ENCODE measurements at regions not wholly inside any gene's neighbourhood (a gene's known extent, or its start where the extent isn't known, plus 50 kb on each side); places are given as distances from the start of the nearest gene placed in this dataset.

DNA sequence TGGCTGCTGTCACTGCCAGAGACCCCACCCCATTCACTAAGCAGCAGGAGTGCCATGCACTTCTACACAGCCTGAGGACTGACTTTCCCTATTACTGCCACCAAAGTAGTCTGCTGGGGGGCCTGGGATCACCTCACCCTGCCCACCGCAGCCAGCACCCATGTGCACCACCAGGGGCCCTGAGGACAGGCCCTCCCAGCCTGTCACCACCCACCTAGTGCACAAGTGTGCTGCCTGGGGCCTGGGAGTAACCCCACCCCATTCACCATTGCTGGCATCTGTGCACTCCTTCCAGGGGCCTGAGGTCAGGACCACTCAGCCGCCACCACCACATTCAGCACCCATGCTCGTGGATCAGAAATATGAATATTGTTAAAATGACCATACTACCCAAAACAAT, 247.8 kb upstream of the NCKAP5 start:
- no peak for DNase-seq

DNA sequence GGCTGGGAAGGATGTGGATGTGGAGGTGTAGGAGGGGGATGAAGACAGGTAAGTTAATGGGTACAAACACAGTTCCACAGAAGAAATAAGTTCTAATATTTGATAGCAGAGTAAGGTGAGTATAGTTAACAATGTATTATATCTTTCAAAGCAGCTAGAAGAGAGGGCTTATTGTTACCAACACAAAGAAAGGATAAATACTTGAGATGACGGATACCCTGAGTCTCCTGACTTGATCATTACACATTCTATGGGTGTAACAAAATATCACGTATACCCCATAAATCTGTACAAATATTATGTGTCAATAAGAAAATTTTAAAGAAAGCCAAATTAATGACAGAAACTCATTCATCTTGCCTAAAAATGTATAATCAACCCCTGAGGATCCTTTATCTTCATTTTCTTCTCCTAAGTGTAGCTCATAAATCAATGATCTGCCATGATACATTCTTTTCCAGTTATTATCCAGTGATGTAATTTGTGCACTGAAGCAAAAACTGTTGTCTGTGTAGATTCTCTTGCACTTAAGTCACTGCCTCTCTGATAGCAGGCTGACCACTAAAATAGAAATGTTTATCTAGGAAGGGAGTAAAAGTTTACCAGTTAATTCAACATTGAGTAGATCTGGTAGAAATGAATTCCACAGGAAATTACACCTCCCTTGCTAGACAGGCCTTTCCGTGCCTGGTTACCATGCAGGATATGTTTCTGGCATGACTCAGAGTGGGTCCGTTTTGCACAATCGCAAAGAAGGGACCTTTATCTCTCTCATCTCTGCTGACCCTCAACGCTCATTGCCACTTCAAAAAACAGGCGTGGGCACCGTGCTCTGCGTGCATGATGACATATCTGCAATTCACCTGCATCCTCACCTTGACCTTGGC, 249.7 kb upstream of the NCKAP5 start:
- no peak for DNase-seq

DNA sequence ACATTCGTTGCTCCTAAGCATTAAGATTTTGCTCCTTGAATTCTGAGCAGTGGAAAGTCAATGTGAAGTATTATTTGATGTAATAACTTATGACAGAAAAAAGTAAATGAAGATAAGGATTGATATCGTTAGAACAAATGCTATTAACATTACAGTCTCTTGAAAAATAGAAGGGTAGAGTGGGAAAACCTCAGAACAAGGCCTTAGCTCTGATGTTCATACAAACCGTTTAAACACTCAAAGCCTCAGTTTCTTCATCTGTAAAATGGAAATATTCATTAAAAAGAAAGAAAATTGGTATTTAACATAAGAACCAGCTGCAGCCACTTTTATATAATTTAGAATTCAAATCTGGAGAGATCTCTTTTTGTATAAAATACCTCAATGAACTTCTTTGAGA, 250.4 kb upstream of the NCKAP5 start:
- no peak for DNase-seq

DNA sequence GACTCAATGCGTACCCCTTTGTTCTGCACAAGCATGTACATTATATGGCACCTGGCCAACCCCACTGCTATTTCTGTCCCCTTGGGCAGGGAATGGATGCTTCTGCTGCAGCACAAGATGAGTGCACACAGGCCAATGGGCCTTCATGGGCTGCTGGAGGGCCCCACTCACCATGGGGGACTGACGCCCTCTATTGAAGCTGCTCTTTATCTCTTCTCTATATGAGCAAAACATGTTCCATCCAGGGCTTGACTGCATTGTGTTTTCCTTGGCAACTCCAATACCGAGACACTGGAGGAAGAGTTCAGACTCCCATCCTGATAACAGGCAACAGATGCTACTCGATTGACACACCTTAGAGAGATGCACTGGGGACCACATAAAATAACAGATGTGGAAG, 251.6 kb upstream of the NCKAP5 start:
- no peak for DNase-seq

DNA sequence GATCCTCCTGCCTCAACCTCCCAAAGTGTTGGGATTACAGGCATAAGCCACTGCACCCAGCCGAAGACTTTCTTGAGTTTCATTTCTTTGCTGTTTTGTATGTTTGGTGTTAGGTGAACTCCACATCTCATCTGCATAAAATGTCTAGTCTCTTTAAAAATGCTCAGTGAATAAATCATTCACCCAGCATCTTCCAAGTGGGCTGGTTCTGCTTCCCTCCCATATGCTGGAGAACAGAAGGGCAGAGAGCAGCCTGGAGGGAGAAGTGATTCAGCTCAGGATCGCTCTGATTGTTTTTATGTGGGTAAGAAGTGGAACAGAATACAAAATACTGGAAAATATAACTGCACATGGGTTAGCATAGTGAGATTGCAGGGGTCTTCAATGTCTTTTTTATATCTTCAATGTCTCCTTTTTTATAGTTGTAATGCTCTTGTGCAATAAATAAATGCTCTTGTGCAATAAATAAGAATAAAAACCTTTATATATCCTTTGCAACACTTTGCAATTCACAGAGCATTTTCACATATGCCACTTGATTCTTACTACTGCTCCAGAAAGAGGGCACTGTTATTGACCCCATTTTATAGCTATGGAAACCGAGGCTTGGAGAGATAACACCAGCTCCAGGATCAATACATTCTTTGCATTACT, 253.0 kb upstream of the NCKAP5 start:
- DNase-seq: no peak

DNA sequence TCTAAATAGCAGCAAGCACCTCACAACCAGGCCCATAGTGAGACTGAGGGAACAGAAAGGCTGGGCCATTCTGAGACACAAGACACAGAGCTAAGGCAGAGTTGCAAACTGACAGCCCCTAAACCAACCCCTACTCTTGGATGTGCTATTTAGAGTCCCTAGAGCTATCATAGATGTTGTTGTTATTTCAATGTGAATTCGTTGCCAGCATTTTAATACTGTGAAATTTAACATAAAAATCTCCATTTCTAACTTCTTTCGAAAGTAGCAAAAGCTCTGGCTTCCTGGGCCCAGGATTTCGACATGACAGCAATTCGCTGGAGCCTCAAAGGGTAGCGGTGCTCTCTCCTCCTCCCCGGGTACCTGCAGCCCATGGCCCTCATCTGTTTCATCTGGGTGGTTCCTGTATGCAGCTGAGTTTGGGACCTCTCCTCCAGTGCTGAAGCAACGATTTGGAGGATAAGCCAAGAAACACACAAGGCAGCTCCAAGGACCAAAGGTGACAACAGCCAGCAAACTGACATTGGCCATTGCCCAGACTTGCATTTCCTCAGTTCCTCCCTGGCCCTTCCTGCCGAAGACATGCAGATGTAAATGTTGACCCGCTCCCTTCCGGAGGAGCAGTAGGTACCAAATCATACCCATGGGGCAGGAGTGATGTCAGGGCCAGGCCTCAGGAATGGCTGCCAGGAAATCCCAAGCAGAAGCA, 254.4 kb upstream of the NCKAP5 start:
- DNase-seq: no peak

DNA sequence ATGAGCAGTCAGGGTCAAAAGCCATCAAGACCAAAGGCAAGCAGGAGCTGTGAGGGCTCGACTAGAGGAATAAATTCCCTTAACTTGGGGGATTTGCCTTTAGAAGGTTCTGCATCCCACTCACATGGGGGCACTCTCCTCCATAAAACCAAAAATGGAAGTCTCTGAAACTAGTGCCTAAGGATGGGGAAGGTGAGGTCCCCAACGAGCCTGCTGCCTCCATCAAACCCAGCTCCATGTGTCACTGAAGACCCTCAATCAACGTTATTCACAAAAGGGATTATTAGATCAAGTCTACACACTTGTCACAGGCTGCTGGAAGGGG, 254.9 kb upstream of the NCKAP5 start:
- DNase-seq: no peak

DNA sequence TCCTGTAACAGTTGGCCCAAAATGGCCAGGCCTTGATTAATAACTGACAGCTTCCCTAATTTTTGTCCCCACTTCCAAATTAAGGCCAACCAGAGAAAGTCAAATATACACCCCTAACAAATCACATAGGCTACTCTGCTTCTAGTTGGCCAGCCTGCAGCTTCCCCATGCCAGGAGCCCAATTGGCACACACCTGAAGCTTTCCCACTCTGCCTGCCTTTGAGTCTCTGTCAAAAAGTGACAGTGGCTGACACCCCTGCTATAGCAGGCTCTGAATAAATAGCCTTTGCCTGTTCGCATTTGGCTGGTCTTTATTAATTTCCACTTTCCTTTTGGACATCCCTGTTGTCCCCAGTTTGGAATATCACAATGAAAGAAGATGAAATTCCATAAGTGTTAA, 256.6 kb upstream of the NCKAP5 start:
- DNase-seq: no peak

DNA sequence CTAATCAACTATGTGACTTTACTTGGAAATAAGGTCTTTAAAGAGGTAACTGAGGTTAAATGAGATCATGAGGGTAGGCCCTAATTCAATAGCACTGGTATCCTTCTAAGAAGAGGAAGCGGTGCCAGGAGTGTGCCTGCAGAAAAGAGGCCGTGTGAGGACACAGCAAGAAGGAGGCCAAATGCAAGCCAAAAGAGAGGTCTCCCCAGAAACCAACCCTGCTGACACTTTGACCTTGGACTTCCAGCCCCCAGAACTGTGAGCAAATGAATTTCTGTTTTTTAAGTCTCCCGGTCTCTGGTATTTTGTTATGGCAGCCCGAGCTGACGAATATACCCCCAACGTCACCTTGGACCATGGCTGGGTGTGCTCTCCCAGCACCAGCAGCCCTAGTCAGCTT, 257.5 kb upstream of the NCKAP5 start:
- DNase-seq: no peak

DNA sequence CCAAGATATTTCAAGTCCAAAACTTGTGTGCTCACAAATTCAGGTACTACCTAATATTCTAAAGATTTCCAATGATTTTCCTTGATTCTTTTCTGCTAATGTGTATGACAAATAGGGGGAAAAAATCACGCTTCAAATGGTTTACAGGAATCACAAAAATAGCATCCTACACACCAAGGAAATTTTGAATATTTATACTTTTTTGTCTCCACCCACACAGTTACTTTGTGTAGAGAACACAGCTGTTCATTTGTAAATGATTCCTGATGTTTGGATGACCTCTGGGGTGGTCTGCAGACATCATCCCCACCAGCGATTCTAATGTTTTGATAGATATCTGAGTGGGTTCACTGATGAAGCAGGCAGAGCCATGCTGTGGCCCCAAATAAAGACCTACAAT, 260.6 kb upstream of the NCKAP5 start:
- DNase-seq: no peak

DNA sequence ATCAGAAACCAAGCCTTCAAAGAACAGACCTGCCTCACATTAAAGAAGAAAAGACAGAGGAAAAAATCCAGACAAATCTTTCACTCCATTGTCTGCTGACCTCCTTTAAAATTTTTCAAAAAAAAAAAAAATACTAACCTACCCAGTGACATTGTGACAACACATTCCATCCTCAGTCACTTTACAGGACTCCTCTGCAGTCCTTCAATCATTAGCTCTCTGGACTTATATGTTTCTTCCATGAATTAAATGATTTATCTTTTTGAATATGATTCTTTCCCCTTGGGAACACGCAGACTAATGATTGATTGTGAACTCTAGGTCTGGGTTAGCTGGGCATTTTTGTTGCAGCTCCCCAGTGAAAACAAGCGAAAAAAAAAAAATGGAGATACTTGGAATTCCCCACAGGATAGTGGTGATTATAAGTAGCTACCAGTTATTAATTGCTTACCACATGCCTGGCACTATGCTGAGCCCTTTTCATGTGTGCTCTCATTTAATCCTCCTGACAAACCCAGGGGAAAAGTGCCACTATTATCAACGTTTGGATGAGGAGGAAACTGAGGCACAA, 261.3 kb upstream of the NCKAP5 start:
- no peak for DNase-seq

DNA sequence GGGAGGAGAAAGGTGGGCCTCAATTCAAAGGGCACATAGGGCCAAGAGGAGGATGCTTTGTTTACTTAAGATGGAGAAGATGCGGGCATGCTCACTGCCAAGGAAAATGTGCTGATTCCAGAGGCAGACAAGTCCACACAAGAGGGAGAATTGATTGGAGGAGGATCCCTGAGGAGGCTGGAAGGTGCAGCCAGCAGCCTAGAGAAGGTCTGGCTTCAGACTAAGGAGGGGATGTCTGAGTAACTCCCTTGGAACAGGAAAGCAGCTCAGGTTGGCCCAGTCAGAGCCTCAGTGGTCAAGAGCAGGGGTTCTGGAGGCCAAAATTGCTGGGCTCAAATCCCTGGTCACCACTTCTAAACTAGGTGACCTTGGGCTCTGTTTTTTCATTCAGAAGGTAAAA, 265.5 kb upstream of the NCKAP5 start:
- DNase-seq: no peak

DNA sequence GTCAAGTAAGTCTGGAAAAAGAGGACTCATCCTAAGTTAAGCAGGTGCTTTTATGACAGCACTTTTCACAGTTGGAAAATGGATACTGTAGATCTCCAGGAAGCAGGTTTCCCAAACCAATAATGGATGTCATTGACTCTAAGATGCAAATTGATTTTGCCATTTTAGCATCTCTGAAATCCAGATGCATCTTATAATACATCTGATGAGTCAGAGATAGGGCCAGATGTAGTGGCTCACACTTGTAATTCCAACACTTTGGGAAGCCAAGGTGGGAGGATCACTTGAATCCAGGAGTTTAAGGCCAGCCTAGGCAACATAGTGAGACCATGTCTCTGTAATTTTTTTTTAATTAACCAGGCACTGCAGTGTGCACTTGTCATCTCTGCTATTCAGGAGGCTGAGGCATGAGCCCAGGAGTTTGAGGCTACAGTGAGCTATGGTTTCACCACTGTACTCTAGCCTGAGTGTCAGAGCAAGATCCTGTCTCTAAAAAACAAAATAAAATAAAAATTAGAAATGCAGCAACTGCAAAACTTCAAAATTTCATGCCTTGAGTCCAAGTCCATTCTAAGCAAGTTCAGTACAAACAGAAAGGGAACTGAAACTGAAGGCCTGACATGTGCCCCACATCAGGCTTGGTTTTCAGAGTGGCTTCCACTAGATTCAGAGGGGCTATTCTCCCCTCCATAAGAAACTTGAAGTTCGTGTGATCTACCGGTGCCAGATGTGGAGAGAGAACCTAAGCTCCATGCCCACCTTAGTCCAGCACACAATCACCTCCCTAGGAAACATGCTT, 267.8 kb upstream of the NCKAP5 start:
- no peak for DNase-seq

DNA sequence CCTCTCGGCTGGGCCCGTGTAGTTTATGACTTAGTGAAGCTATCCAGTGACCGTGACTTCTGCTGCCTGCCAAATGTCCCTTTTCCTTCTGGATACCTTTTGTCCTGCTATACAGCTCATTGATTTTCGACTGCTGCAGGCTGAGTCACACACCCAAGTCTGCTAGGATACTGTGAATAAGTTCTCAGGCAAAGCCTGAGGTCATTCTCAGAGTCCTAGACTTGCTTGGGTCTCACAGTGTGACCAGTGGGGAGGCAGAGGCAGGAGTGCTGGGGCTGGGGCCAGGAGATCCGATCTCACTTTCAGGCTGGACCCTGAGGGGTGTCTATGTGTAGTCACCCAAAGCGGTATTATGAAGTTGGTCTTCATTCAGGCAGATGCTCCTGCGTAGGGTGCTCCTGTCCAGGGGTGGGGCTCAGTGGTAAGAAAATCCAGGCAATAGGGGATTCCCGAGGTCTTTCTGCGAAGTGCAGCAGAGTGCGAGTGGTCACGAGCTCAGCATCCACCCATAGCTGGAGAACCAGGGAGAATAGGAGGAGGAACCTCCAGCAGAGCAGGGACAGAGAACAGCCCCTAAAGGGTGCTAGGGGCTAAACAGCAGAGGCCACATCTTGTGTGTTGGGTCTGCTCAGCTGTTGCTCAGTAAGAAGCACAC, 268.6 kb upstream of the NCKAP5 start:
- DNase-seq: no peak

DNA sequence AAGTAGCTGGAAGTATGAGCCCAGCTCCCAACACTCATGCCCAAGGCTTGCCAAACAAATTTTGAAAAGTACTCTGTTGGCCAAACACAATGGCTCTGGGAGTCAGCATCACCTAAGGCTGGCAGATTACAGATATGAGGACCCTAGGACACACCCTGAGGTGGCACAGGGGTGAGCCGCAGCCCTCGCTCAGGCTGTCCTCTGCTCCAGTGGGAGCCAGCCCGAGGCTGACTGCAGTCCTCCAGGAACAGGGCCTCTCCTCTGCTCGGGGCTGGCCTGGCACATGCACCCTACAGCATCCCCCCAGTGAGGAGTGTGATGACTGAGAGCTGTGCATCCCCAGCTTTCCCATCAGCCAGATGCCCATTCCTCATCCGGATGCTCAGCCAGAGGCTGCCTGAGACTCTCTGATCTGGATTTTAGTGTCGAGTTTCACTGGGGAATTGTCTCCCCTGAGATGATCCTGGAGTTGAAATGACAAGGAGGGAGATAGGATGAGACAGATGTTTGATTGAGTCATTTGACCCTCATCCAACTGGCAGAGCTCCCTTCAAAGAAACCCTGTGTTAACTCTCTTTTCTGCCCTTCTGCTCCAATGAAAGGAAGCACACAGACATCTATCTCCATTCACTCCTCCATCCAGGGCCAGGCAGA, 269.3 kb upstream of the NCKAP5 start:
- no peak for DNase-seq

DNA sequence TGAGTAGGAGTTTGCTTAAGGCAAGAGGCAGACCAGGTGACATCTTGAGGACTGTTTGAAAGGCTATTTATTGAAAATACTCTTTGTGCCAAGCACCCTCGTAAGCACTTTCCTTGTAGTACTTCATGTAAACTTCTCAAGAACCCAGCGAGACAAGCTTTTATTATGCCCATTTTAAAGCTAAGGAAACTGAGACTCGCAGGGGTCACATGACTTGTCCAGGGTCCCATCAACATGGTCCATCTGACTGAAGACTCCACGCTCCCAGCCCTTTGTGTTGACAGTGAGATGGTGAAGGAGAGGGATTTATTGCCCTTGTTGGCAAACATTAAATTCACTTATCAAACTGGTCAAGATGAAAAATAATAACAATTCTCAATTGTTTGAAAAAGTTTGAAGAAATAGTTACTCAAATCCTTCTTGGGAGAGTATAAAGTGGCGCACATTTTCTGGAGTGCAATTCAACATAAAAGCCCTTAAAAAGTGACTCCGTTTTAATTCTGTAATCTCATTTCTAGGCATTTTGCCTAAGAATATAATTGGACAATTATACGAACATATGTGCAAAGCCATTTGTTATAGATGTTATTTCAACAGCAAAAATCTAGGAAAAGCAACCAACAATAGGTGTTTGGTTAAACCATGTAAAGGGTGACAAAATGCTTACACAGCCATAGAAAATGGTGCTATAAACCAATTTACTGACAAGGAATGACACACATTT, 270.5 kb upstream of the NCKAP5 start:
- no peak for DNase-seq

DNA sequence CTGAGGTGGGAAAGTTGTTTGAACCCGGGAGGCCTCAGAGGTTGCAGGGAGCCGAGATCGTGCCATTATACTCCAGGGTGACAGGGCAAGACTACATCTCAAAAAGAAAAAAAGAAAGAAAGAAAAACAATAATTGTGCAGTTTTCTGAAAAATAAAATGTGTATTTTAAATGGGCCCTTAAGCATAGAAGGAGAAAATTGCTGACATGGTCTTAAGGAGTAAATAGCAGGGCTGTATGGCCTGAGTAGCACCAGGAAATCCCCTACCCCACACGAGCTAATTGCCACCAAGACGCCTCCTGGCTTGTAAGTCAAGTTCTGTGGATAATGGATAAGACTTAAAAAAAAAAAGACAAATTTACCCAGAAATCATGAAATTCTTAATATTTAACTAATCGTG, 271.4 kb upstream of the NCKAP5 start:
- no peak for DNase-seq

DNA sequence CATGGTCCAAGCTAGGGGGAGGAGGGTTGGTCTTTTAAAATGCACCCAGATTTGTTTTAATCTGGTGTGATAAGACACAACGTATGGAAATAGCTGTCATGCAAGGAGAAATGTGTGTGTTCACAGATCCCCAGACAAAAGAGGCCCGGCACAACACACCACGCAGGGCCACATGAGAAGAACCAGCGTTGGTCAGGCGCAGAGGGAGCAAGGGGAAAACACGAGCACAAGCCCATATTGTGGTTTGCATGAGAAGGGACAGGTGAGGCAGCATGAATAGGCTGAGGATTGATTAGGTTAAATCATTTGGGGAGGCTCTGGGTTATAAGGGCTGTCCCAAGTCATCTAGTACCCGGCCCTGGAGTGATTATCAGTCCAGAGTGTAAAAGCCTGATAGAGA, 272.5 kb upstream of the NCKAP5 start:
- DNase-seq: no peak

DNA sequence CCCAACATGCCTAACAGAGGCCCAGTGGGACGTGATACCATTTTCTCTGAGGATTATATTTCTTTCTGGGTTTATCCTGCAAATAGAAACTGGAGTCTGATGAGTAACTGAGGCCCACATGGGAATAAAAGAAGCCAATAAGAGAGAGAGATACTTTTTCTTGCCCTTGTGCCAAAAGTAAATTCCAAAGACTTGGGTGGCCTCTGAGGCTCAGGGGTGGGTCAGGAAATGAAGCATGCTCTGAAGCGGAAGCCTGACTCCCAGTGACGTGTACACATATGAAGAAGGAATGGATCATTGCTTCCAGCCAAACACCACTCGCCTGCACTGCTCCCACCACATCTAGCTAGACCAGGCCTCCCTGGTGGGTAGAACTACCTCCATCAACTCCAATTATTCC, 273.6 kb upstream of the NCKAP5 start:
- DNase-seq: no peak

DNA sequence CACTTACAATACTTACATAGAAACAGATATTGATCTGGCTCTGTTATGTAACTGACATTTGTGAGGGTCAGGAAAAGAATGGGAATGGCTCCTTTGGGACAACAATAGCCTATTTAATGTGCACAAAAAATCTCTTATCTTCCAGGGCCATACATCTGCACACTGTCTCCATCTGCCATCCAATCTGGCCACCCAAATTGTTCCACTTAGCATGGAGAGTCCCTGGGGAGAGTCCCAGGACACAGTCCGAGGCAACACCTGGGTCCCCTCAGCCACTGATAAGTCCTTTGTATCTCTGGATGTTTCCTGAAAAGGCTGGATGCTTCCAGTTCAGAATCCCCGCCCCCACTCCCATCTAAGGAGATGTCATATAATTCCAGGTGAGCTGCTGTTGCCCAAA, 274.2 kb upstream of the NCKAP5 start:
- DNase-seq: no peak

DNA sequence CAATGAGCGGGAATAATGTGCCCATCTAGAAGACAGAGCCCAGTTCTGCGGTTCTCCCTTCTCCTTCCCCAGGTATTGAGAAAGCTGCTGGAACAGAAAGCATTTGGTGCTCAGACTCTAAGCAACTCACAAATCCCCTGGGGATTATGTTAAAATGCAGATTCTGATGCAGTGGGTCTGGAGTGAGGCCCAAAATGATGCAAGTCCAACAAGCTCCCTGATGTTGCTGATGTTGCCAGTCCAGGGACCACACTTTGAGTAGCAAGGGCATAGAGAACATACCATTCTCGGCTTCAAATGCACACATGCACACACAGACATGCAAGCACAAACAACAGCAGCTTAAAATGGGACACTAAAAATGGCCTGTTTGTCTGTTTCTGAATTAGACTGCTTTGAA, 274.8 kb upstream of the NCKAP5 start:
- no peak for DNase-seq
